Suppressor macrophage treated with lipopolysaccharide for 4 hours (primary cell): ENCODE measurements at regions not wholly inside any gene's neighbourhood (a gene's known extent, or its start where the extent isn't known, plus 50 kb on each side); places are given as distances from the start of the nearest gene placed in this dataset.

Experiments used
- DNase-seq: peaks from one replicate; pipeline ENCODE4 v3.0.0-alpha.2; 2020

- no peak for DNase-seq
Observed at GRCh38 chr10:118408181-118408580, 66.1 kb upstream of the FAM204A start.

DNA sequence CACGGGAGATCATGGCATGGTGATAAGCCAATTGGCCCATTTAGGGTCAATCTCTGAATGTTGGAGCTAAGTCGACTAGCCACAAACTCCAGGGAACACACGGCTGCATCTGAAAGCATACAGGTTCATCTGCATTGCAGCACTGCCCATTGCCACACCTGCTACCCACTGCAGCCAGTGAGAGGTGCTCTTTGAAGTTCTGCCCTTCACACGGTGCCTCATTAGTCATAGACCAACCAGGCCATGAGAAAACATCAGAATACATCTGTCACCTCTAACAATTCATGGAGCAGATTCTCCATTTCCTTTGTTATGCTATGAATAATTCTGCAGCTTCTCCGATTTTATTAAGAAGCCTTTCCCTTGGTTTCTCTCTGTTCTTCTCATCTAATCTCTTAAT lies 65.7 kb upstream of the FAM204A start:
- no peak for DNase-seq

- DNase-seq, result no peak
Observed at GRCh38 chr10:118407026-118407425, 64.9 kb upstream of the FAM204A start.

DNA sequence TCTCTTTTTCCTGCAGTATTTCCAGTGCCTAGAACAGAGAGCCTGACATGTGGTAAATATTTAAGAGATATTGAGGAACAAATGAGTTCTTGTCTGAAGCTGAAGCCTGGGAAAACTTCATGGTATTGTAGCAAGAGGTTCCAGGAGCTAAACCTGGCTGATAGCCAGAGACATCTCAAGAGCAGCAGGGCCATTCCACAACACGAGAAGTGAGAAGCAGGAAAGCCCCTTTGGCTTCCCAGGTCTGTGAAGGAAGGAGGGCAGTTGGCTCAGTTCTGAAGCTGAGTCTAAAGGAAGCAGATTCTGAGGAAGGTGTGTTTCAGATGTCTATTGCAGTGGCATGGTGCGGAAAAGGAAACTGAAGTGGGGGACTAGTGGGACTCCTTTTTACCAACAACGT lies 63.8 kb upstream of the FAM204A start:
- no peak for DNase-seq

DNA sequence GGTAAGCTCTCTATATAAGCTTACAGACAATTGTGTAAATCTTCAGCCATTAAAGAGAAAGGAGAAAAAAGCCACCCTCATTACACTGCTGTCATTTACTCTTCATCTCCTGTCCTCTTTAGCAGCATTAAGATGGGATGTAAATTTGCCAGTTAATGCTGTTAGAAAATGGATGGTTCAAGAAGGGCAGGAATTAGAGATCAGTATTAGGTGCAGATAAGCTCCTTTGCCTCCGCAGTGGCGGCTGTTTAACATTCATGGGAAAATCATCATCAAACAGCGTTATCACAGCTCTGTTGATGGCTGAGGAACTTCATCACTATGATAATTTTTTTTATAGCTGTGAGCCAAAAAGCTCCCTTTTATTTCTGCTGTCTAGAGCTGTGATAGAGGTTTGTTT lies 61.8 kb upstream of the FAM204A start:
- no peak for DNase-seq

- no peak for DNase-seq
Observed at GRCh38 chr10:118401708-118402193, 59.6 kb upstream of the FAM204A start.

DNA sequence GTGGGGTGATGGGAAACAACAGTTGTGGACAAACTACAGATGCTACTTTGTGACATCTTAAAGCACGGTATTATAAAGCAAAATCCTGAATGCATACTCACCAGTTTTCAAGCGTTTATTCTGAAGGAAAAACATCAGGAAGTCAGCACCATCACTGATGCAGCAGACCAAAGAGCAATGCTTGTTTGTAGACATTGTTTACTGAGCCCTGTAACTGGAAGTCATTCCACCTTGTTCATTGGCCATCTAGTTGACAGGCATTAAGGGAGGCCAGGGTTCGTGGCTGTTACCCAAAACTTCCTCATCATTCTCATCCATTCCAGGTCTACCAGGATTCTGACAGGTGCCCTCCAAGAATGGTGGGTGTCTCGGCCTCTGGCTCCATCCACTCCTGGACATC lies 55.3 kb upstream of the FAM204A start:
- no peak for DNase-seq

DNA sequence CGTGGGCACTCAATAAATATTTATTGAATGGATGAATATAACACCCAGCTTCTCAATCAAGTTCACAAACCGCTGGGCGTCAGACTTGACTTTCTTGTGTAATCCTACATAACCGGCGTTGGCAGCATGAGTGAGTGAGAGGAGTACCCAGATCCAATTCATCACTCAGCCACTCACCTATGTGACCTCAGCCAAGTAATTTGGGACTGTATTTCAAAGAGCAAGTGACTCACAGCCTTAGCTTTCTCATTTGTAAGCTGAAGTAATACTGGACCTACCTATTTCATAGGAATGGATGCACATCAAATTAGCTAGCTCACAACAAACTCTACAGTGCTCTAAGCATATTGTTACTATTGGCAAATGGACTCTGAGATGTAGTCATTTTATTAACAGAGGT lies 53.8 kb upstream of the FAM204A start:
- DNase-seq, result no peak

DNA sequence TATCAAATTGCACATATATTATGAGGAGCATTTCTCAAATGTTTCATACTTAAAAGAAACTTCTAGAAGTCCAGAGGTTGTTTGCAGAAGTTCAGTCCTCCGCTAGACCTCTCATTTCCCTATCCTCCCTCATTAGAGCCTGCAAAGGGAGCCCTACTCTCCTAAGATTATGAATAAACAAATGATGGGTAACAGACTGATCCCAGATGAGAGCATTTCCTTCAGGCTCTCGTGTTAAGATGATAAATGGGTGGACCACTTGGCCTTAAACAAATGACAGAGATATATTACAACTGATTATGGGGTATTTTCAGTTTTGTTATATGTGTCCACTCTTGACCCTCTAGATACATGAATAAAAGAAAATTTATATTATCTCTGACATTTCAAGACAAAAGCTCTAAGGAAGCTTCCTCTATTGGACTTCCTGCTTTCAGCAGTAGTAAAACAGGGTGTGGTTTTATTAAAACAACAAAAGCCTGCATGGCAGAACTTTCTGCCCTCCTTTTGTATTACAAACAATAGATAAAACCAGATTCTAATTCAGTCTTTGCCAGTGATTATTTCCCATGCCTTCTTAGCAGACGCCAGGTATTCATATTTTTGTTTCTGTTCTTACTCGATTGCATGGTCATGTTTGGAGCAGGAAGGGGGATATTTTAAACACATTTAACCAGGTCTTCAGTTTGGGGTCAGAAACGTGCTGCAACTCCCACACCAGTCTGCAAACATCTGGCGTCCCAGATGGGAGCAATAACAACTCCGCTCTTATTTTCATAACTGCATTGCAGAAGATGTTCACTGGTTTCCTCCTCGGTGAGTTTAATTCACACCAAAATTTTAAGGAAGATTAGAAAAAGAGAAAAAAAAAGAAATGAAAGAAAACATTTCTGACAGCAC lies 52.4 kb upstream of the FAM204A start:
- peak; percentile 26 for DNase-seq

- DNase-seq, result no peak
Observed at GRCh38 chr10:118392761-118393160, 50.6 kb upstream of the FAM204A start.
